ENCODE measurements at regions not wholly inside any gene's neighbourhood (a gene's known extent, or its start where the extent isn't known, plus 50 kb on each side); places are given as distances from the start of the nearest gene placed in this dataset.

GRCh38 chr5:110262749-110263148, 463.7 kb downstream of the TMEM232 start:
- Histone ChIP-seq H3K27me3 (ENCODE audit: insufficient read depth, poor library complexity, severe bottlenecking) (no peaks in the 10 kb centered on the region), H3K27ac (replicated peaks) (no peak overlapping the region), H3K4me3 (replicated peaks; ENCODE audit: insufficient read depth, low read length) (no peak overlapping the region)
- TF ChIP-seq CTCF (IDR thresholded peaks at IDR 0.05; ENCODE audit: insufficient read depth, low read length) (no peak), POLR2AphosphoS5 (IDR thresholded peaks at IDR 0.05; ENCODE audit: low read depth) (no peak)
- no peak for DNase-seq (ENCODE audit: low read depth in 1 of 2, low spot score in 1 of 2)

- no peak overlapping the region for H3K27ac ChIP-seq (replicated peaks)
- DNase-seq (ENCODE audit: low read depth in 1 of 2, low spot score in 1 of 2): no peak
- TF ChIP-seq REST (IDR thresholded peaks at IDR 0.05; ENCODE audit: insufficient replicate concordance, low read depth) (no peak), SPI1 (IDR thresholded peaks at IDR 0.05; ENCODE audit: borderline replicate concordance, low read depth) (no peak), CTCF (IDR thresholded peaks at IDR 0.05; ENCODE audit: insufficient read depth, low read length) (no peak), GABPA (IDR thresholded peaks at IDR 0.05; ENCODE audit: low read depth) (no peak), POLR2AphosphoS5 (IDR thresholded peaks at IDR 0.05; ENCODE audit: low read depth) (no peak)
- no peak overlapping the region for H3K4me3 ChIP-seq (replicated peaks; ENCODE audit: insufficient read depth, low read length)
- H3K27me3 ChIP-seq (ENCODE audit: insufficient read depth, poor library complexity, severe bottlenecking): no peaks in the 10 kb centered on the region
These were observed 461.8 kb downstream of the TMEM232 start for GRCh38 chr5:110264661-110265060.

- Histone ChIP-seq H3K27ac (replicated peaks) (no peak overlapping the region), H3K4me3 (replicated peaks; ENCODE audit: insufficient read depth, low read length) (no peak overlapping the region), H3K27me3 (ENCODE audit: insufficient read depth, poor library complexity, severe bottlenecking) (no peaks in the 10 kb centered on the region)
- no peak for TF ChIP-seq SPI1 (IDR thresholded peaks at IDR 0.05; ENCODE audit: borderline replicate concordance, low read depth)
- no peak for DNase-seq (ENCODE audit: low read depth in 1 of 2, low spot score in 1 of 2)
These were observed 461.3 kb downstream of the TMEM232 start for GRCh38 chr5:110265162-110265561.

GRCh38 chr5:110267714-110268113, 458.8 kb downstream of the TMEM232 start:
- no peak for DNase-seq (ENCODE audit: low read depth in 1 of 2, low spot score in 1 of 2)
- H3K27ac ChIP-seq (replicated peaks): no peak overlapping the region
- TF ChIP-seq SPI1 (IDR thresholded peaks at IDR 0.05; ENCODE audit: borderline replicate concordance, low read depth): no peak
- TF ChIP-seq POLR2AphosphoS5 (IDR thresholded peaks at IDR 0.05; ENCODE audit: low read depth): no peak
- TF ChIP-seq REST (IDR thresholded peaks at IDR 0.05; ENCODE audit: insufficient replicate concordance, low read depth): no peak
- no peak for TF ChIP-seq GABPA (IDR thresholded peaks at IDR 0.05; ENCODE audit: low read depth)
- TF ChIP-seq CTCF (IDR thresholded peaks at IDR 0.05; ENCODE audit: insufficient read depth, low read length): no peak
- no peak overlapping the region for H3K4me3 ChIP-seq (replicated peaks; ENCODE audit: insufficient read depth, low read length)
- no peaks in the 10 kb centered on the region for H3K27me3 ChIP-seq (ENCODE audit: insufficient read depth, poor library complexity, severe bottlenecking)
